Subcutaneous abdominal adipose tissue (tissue), 5 donors: ENCODE measurements at regions not wholly inside any gene's neighbourhood (a gene's known extent, or its start where the extent isn't known, plus 50 kb on each side); places are given as distances from the start of the nearest gene placed in this dataset.
"Not testable (repeated sequence)": the region's sequence is repeated elsewhere in the genome, so short reads cannot be mapped to it uniquely, and the experiment has no call there.

Experiments used
- H3K27ac ChIP-seq: one replicate; pipeline ENCODE4 v1.7.0; 2013; ENCODE audit warnings: low read depth, mild to moderate bottlenecking, inconsistent platforms, low read length, moderate library complexity
- H3K27me3 ChIP-seq, 5 donors: one replicate each; pipeline ENCODE4 v1.7.0; 2013; ENCODE audit warnings: low read length in 5 of 5, inconsistent platforms in 1 of 5; ENCODE audit not compliant: control insufficient read depth in 5 of 5, insufficient read depth in 4 of 5
- H3K36me3 ChIP-seq, 5 donors: one replicate each; pipeline ENCODE4 v1.7.0; 2013; ENCODE audit warnings: low read length in 5 of 5; ENCODE audit not compliant: control insufficient read depth in 5 of 5, insufficient read depth in 5 of 5
- H3K4me1 ChIP-seq, 5 donors: one replicate each; pipeline ENCODE4 v1.7.0; 2013; ENCODE audit warnings: low read length in 5 of 5, mild to moderate bottlenecking in 3 of 5, moderate library complexity in 1 of 5; ENCODE audit not compliant: control insufficient read depth in 5 of 5, insufficient read depth in 5 of 5
- H3K4me3 ChIP-seq, 5 donors: one replicate each; pipeline ENCODE4 v1.7.0; 2013; ENCODE audit warnings: low read length in 5 of 5, low read depth in 1 of 5
- H3K9ac ChIP-seq, 5 donors: one replicate each; pipeline ENCODE4 v1.7.0; 2013; ENCODE audit warnings: low read length in 5 of 5, mild to moderate bottlenecking in 4 of 5, moderate library complexity in 3 of 5
- H3K9me3 ChIP-seq, 5 donors: one replicate each; pipeline ENCODE4 v1.7.0; 2013; ENCODE audit warnings: low read length in 5 of 5; ENCODE audit not compliant: control insufficient read depth in 5 of 5
- donor health status: healthy.
- donor health status: healthy.
- donor health status: healthy.
- donor health status: healthy.
- donor health status: healthy.

GRCh38 chr19:21613201-21613600 lies 107.8 kb downstream of the ZNF429 start:
- H3K4me3 ChIP-seq, H3K27me3 ChIP-seq, H3K9me3 ChIP-seq, H3K36me3 ChIP-seq, H3K9ac ChIP-seq, H3K27ac ChIP-seq: not testable (repeated sequence)
- peaks cover 0 to 23% (median 6%) of the 10 kb centered on the region in 5 donors for H3K4me1 ChIP-seq

- H3K36me3 ChIP-seq: no peaks in the 10 kb centered on the region
- no peaks in the 10 kb centered on the region for H3K9me3 ChIP-seq
- H3K9ac ChIP-seq: no peak overlapping the region
- no peak overlapping the region for H3K4me3 ChIP-seq
- peaks cover 0 to 19% (median 4%) of the 10 kb centered on the region in 5 donors for H3K4me1 ChIP-seq
- H3K27ac ChIP-seq: no peak overlapping the region
- H3K27me3 ChIP-seq: no peaks in the 10 kb centered on the region
Observed at GRCh38 chr19:21612403-21612872, 107.0 kb downstream of the ZNF429 start.

DNA sequence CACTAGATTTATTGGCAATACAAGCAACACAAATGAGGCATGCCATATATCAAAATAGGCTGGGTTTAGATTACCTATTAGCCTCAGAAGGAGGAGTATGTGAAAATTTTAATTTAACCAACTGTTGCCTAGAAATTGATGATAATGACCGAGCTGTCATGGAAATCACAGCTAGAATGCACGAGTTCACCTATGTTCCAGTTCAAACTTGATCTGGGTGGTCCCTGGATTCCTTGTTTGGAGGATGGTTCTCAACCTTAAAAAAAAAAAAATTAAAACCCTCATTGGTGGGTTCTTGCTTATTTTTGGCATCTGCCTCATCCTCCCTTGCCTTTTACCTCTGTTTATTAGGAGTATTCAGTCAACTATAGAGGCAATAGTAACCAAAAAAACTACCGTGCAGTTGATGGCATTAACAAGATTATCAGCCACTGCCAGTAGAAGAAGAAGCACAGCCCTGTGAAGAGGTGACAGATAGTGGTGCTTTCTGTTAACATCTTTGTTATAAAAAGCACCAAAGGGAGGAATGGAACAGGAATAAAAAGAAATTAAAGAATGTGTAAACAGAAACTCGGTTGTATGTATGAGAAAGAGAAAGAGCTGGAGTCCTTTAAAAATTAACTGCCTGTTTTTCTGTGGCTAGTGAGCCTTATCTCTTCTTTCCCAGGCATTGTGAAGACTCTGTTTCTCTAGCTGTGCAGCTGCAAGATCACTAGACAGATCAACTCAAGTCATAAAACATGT lies 106.4 kb downstream of the ZNF429 start:
- H3K36me3 ChIP-seq: no peaks in the 10 kb centered on the region
- peaks cover 0 to 19% (median 4%) of the 10 kb centered on the region in 5 donors for H3K4me1 ChIP-seq
- no peaks in the 10 kb centered on the region for H3K27me3 ChIP-seq
- no peaks in the 10 kb centered on the region for H3K9me3 ChIP-seq
- H3K27ac ChIP-seq: no peak overlapping the region
- no peak overlapping the region for H3K9ac ChIP-seq
- no peak overlapping the region for H3K4me3 ChIP-seq

DNA sequence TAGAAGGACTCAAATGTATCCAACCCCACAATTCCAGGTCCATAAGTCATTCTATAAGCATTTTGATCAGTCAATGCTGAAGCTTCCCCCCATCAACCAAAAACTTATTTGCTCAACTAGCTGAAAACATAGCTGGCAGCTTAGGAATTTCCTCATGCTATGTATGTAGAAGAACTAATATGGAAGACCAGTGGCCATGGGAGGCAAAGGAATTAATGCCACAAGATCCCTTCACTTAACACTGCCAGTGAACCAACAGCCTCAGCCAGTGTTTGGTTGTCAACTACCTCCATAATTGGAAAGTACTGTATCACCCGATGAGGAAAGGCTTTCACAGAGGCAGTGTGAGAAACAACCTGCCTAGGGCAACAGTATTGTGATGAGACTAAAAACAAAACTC lies 105.4 kb downstream of the ZNF429 start:
- H3K9ac ChIP-seq: no peak overlapping the region
- no peaks in the 10 kb centered on the region for H3K9me3 ChIP-seq
- H3K36me3 ChIP-seq: no peaks in the 10 kb centered on the region
- no peak overlapping the region for H3K4me3 ChIP-seq
- no peaks in the 10 kb centered on the region for H3K27me3 ChIP-seq
- no peak overlapping the region for H3K27ac ChIP-seq
- peaks cover 0 to 19% (median 4%) of the 10 kb centered on the region in 5 donors for H3K4me1 ChIP-seq

DNA sequence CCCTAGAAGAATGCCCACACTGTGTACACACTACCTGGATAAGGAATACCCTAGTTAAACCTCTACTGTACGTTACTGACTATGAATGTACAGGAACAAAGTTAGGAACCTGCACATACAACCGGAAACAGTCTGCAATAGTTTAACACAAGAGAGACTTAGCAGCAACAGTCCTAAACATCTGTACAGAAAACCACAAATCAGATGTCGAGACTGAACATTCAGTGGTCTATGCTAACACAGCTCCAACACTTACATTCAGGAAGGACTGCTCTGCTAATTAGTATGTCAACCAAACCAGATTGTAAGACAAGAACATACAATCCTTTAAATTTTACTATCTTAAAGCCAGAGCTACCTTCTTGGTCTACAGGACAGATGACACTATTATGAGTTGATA lies 104.9 kb downstream of the ZNF429 start:
- Histone ChIP-seq H3K9me3 (no peaks in the 10 kb centered on the region), H3K9ac (no peak overlapping the region), H3K27me3 (no peaks in the 10 kb centered on the region), H3K4me1 (peaks cover 0 to 19% (median 5%) of the 10 kb centered on the region in 5 donors), H3K27ac (no peak overlapping the region), H3K4me3 (no peak overlapping the region), H3K36me3 (no peaks in the 10 kb centered on the region)

DNA sequence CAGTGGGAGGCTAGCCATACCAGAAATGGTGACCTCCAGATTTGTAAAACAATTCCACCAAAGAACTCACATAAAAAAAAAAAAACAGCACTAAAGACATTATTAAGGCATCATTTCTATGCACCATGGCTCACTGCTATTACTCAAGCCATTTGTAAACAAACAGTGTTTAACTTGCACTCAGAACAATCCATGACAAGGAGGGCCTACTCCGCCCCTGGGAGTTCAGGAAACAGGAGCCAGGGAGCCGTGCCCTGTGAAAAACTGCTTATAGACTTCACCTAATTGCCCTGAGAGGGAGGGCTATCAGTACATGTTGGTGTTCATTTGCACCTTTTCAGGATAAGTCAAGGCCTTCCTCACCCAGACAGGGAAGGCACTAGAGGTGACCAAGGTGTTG lies 103.2 kb downstream of the ZNF429 start:
- H3K9ac ChIP-seq: no peak overlapping the region
- H3K9me3 ChIP-seq: no peaks in the 10 kb centered on the region
- no peak overlapping the region for H3K27ac ChIP-seq
- H3K36me3 ChIP-seq: no peaks in the 10 kb centered on the region
- H3K27me3 ChIP-seq: no peaks in the 10 kb centered on the region
- H3K4me3 ChIP-seq: no peak overlapping the region
- peaks cover 6 to 35% (median 21%) of the 10 kb centered on the region in 5 donors for H3K4me1 ChIP-seq

GRCh38 chr19:21607449-21607848 lies 102.0 kb downstream of the ZNF429 start:
- H3K9ac ChIP-seq: no peak overlapping the region
- H3K27ac ChIP-seq: no peak overlapping the region
- no peaks in the 10 kb centered on the region for H3K36me3 ChIP-seq
- H3K4me1 ChIP-seq: peaks cover 6 to 36% (median 23%) of the 10 kb centered on the region in 5 donors
- no peaks in the 10 kb centered on the region for H3K9me3 ChIP-seq
- no peaks in the 10 kb centered on the region for H3K27me3 ChIP-seq
- H3K4me3 ChIP-seq: no peak overlapping the region

- not testable (repeated sequence) for H3K27ac ChIP-seq
Observed at GRCh38 chr19:21607011-21607410, 101.6 kb downstream of the ZNF429 start.

DNA sequence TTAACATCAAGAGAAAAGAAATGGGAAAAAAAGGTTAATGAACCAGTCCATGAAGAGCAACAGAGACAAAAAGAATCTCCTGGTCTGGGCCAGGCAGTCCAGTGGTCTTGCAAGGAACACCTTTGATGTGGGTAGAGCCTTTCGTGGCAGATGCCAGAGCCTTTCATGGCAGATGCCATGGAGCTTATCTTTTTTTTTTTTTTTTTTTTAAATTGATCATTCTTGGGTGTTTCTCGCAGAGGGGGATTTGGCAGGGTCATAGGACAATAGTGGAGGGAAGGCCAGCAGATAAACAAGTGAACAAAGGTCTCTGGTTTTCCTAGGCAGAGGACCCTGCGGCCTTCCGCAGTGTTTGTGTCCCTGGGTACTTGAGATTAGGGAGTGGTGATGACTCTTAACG lies 100.9 kb downstream of the ZNF429 start:
- not testable (repeated sequence) for H3K27ac ChIP-seq, H3K9ac ChIP-seq, H3K36me3 ChIP-seq, H3K27me3 ChIP-seq, H3K9me3 ChIP-seq, H3K4me3 ChIP-seq
- peaks cover 6 to 27% (median 19%) of the 10 kb centered on the region in 5 donors for H3K4me1 ChIP-seq

More at GRCh38 chr19:21607011-21607410, 101.6 kb downstream of the ZNF429 start:
- peaks cover 6 to 34% (median 23%) of the 10 kb centered on the region in 5 donors for H3K4me1 ChIP-seq
- H3K4me3 ChIP-seq, H3K36me3 ChIP-seq, H3K9ac ChIP-seq, H3K9me3 ChIP-seq, H3K27me3 ChIP-seq: not testable (repeated sequence)

DNA sequence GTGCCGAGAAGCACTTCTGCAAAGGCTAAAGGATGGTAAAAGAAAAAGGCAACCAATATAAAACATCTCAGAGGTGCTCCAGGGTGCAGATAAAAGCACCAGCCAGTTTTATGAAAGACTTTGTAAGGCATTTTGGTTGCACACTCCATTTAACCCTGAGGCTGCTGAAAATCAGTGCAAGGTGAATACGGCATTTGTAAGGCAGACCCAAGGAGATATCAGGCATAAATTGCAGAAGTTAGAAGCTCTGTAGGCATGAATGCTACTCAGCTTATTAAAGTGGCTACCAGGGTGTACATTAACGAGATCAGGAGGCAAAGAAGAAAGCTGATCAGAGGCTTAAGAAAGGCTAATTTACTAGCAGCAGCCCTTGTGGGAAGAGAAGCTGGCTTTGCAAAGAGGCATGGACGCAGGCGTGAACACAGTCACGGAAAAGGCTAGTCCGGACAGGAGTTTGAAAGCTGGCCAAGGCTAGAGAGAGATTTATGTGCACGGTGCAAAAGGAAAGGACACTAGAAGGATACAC lies 99.6 kb downstream of the ZNF429 start:
- Histone ChIP-seq H3K27me3 (no peaks in the 10 kb centered on the region), H3K9ac (peak overlapping the region; percentile 64 to 81 (median 77)), H3K4me3 (peak overlapping the region; percentile 64 to 86 (median 68)), H3K9me3 (no peaks in the 10 kb centered on the region), H3K27ac (peak overlapping the region; percentile 68), H3K4me1 (peaks cover 6 to 19% (median 14%) of the 10 kb centered on the region in 5 donors), H3K36me3 (no peaks in the 10 kb centered on the region)
